ENCODE measurements at regions not wholly inside any gene's neighbourhood (a gene's known extent, or its start where the extent isn't known, plus 50 kb on each side); places are given as distances from the start of the nearest gene placed in this dataset.

- TF ChIP-seq SIN3A (conservative IDR thresholded peaks at IDR 0.05 in 1 of 2, IDR thresholded peaks at IDR 0.05 in 1 of 2; ENCODE audit: low read depth in 1 of 2, low read length in 2 of 2) (no peak), YY1 (IDR thresholded peaks at IDR 0.05; ENCODE audit: low read depth, low read length) (no peak), CBX5 (IDR thresholded peaks at IDR 0.05; ENCODE audit: low read depth, low read length) (no peak), TEAD4 (IDR thresholded peaks at IDR 0.05; ENCODE audit: low read depth, low read length) (no peak), CREB1 (IDR thresholded peaks at IDR 0.05) (no peak), EP300 (IDR thresholded peaks at IDR 0.05; ENCODE audit: borderline replicate concordance in 1 of 2, low read depth in 2 of 2, low read length in 2 of 2) (no peak)
Observed at GRCh38 chr1:172955161-172955815, 95.5 kb downstream of the TNFSF18 start.

Data from H1 (cell line).